B cell (primary cell): ENCODE measurements at regions not wholly inside any gene's neighbourhood (a gene's known extent, or its start where the extent isn't known, plus 50 kb on each side); places are given as distances from the start of the nearest gene placed in this dataset.

ENCODE experiments used
- ATAC-seq: fragments of 200-7000 bp; cut with Tn5 transposase; one replicate; pipeline ENCODE4 v1.10.0; 2021; ENCODE audit warnings: low read depth, mild to moderate bottlenecking, moderate number of reproducible peaks, moderate library complexity
- CTCF ChIA-PET: fragments of 350-600 bp; sonication (Branson Sonifier 250); formaldehyde crosslinking; loops from one replicate; lab custom pipeline; 2021; ENCODE audit warnings: antibody characterized with exemption, inconsistent platforms; lab: Charles Lee
- POLR2A ChIA-PET: fragments of 350-600 bp; sonication (Branson Sonifier 250); formaldehyde crosslinking; loops from one replicate; lab custom pipeline; 2021; ENCODE audit warnings: antibody characterized with exemption; lab: Charles Lee
- DNase-seq: peaks from one replicate; pipeline ENCODE4 v3.0.0; 2013
- H2AFZ ChIP-seq: 2 replicates; pipeline ENCODE4 v1.6.1; 2012; ENCODE audit warnings: mild to moderate bottlenecking, low read depth, low read length; ENCODE audit not compliant: insufficient read depth, poor library complexity, severe bottlenecking
- H3K27ac ChIP-seq, 2 donors: 1 replicate in 1 of 2; 2 replicates in 1 of 2; pipeline ENCODE4 v1.5.1; 2012 to 2013; ENCODE audit warnings: low read length in 2 of 2, mild to moderate bottlenecking in 2 of 2, moderate library complexity in 1 of 2
- H3K27me3 ChIP-seq, 4 experiments: fragments of 200-600 bp in 1 of 4; sonication (generic) in 1 of 4; replicated peaks in 1 of 4; 1 replicate in 2 of 4; 2 replicates in 2 of 4; pipeline versions ENCODE4 v1.6.1 to v1.7.0; 2013 to 2016; ENCODE audit warnings: low read length in 3 of 4, mild to moderate bottlenecking in 2 of 4, mixed read lengths in 1 of 4, moderate library complexity in 1 of 4; ENCODE audit not compliant: insufficient read depth in 4 of 4, control insufficient read depth in 3 of 4; ENCODE audit errors: control extremely low read depth in 1 of 4
- H3K36me3 ChIP-seq, 2 experiments: replicated peaks in 1 of 2; 1 replicate in 1 of 2; 2 replicates in 1 of 2; pipeline versions ENCODE4 v1.6.1 to v1.7.1; 2013; ENCODE audit warnings: low read length in 1 of 2; ENCODE audit not compliant: insufficient read depth in 2 of 2, control insufficient read depth in 1 of 2; ENCODE audit errors: control extremely low read depth in 1 of 2, extremely low read depth in 1 of 2
- H3K4me1 ChIP-seq, 2 donors: fragments of 200-600 bp in 1 of 2; sonication (generic) in 1 of 2; 1 replicate in 1 of 2; 2 replicates in 1 of 2; pipeline versions ENCODE4 v1.5.1 to v1.6.1; 2013 to 2017; ENCODE audit warnings: low read length in 2 of 2; ENCODE audit not compliant: control insufficient read depth in 2 of 2, insufficient read depth in 2 of 2
- H3K4me2 ChIP-seq: replicated peaks from 2 replicates; pipeline ENCODE3; 2012; ENCODE audit warnings: mild to moderate bottlenecking, low read depth, low read length; ENCODE audit not compliant: poor library complexity, severe bottlenecking
- H3K4me3 ChIP-seq, 5 experiments: fragments of 200-600 bp in 1 of 5; sonication (generic) in 1 of 5; 1 replicate in 3 of 5; 2 replicates in 2 of 5; pipeline versions ENCODE4 v1.5.1 to v1.7.0; 2011 to 2016; ENCODE audit warnings: low read length in 4 of 5, mild to moderate bottlenecking in 4 of 5, low read depth in 2 of 5, control low read depth in 1 of 5, moderate library complexity in 1 of 5; ENCODE audit not compliant: insufficient read depth in 1 of 5; ENCODE audit errors: control extremely low read depth in 1 of 5, extremely low read depth in 1 of 5
- H3K79me2 ChIP-seq: fragments of 200-600 bp; sonication (generic); one replicate; pipeline ENCODE4 v1.6.0; 2016; ENCODE audit warnings: low read length; ENCODE audit not compliant: control insufficient read depth, insufficient read depth
- H3K9ac ChIP-seq: fragments of 200-600 bp; sonication (generic); 2 replicates; pipeline ENCODE4 v1.6.1; 2017; ENCODE audit warnings: mild to moderate bottlenecking, low read length, moderate library complexity
- H3K9me3 ChIP-seq, 3 donors: one replicate each; pipeline versions ENCODE4 v1.6.1 to v1.7.1; 2013; ENCODE audit warnings: low read length in 2 of 3; ENCODE audit not compliant: control insufficient read depth in 2 of 3, insufficient read depth in 1 of 3; ENCODE audit errors: control extremely low read depth in 1 of 3
- H4K20me1 ChIP-seq: 2 replicates; pipeline ENCODE4 v1.6.0; 2012; ENCODE audit warnings: mild to moderate bottlenecking, low read length; ENCODE audit not compliant: insufficient read depth, control insufficient read depth, poor library complexity, severe bottlenecking
- H3K27ac Mint-ChIP-seq: one replicate; pipeline ENCODE4 v1.8.0; 2021; ENCODE audit warnings: mixed read lengths
- H3K27me3 Mint-ChIP-seq: one replicate; pipeline ENCODE4 v1.8.0; 2021; ENCODE audit warnings: mixed read lengths
- H3K4me1 Mint-ChIP-seq: one replicate; pipeline ENCODE4 v1.8.0; 2021; ENCODE audit warnings: mixed read lengths
- H3K4me3 Mint-ChIP-seq: one replicate; pipeline ENCODE4 v1.8.0; 2021; ENCODE audit warnings: mixed read lengths
- H3K9me3 Mint-ChIP-seq: one replicate; pipeline ENCODE4 v1.8.0; 2022; ENCODE audit warnings: mixed read lengths; ENCODE audit not compliant: insufficient read depth
- CTCF ChIP-seq: fragments of 200-600 bp; IDR thresholded peaks from one replicate; pipeline ENCODE4 v1.8.0; 2022; ENCODE audit warnings: antibody characterized with exemption, mild to moderate bottlenecking
- EZH2 ChIP-seq: IDR thresholded peaks from 2 replicates; pipeline ENCODE4 v1.6.1; 2012; ENCODE audit warnings: borderline replicate concordance, low read depth, mild to moderate bottlenecking, moderate library complexity, low read length; ENCODE audit not compliant: insufficient read depth, poor library complexity, severe bottlenecking
- WGBS: methylation state at CpG from one replicate; pipeline ENCODE4 v1.1.5; 2013; ENCODE audit warnings: missing lambda C conversion rate; ENCODE audit not compliant: insufficient coverage; 5-methylcytosine and 5-hydroxymethylcytosine counted together
- intact Hi-C: fragments of 100-400 bp; cut with micrococcal nuclease; formaldehyde crosslinking; loops from one replicate; pipeline ENCODE4 v1.10.0; 2022

GRCh38 chr10:20406281-20407104 lies 490.6 kb downstream of the NEBL start:
- CTCF ChIA-PET, result no interaction called here
- H2AFZ ChIP-seq, result no peak overlapping the region
- ATAC-seq, result no peak

More at GRCh38 chr10:20406281-20407104, 490.6 kb downstream of the NEBL start:
- Histone ChIP-seq H3K4me3 (no peak overlapping the region), H3K9me3 (no peaks in the 10 kb centered on the region), H3K9ac (no peak overlapping the region), H3K36me3 (no peaks in the 10 kb centered on the region), H3K4me1 (no peaks in the 10 kb centered on the region), H4K20me1 (no peaks in the 10 kb centered on the region), H3K27ac (no peak overlapping the region), H3K79me2 (no peaks in the 10 kb centered on the region), H3K4me2 (no peak overlapping the region), H3K27me3 (no peaks in the 10 kb centered on the region)
- H3K27me3 Mint-ChIP-seq, result no peaks in the 10 kb centered on the region
- no peak for DNase-seq
- no peak for TF ChIP-seq CTCF
- no peak for TF ChIP-seq EZH2
- 83% methylated on average over 3 of the region's 6 CpGs for WGBS
- no peak overlapping the region for H3K27ac Mint-ChIP-seq
- no peak overlapping the region for H3K4me3 Mint-ChIP-seq
- no peaks in the 10 kb centered on the region for H3K9me3 Mint-ChIP-seq
- no peaks in the 10 kb centered on the region for H3K4me1 Mint-ChIP-seq
- POLR2A ChIA-PET, result no interaction called here
- intact Hi-C loops, result no loop called here
